Activated naive CD4-positive, alpha-beta T cell (primary cell): ENCODE measurements at regions not wholly inside any gene's neighbourhood (a gene's known extent, or its start where the extent isn't known, plus 50 kb on each side); places are given as distances from the start of the nearest gene placed in this dataset.
"Not testable (repeated sequence)": the region's sequence is repeated elsewhere in the genome, so short reads cannot be mapped to it uniquely, and the experiment has no call there.

ENCODE experiments used
- DNase-seq, 4 experiments: peaks; one replicate each; lab custom pipeline; 2025; lab: John Stamatoyannopoulos, UW

GRCh38 chr20:57971583-57971982 lies 256.9 kb downstream of the ANKRD60 start:
- not testable (repeated sequence) for DNase-seq

- DNase-seq: no peak
Observed at GRCh38 chr20:57970856-57971255, 257.6 kb downstream of the ANKRD60 start.

GRCh38 chr20:57970116-57970515 lies 258.3 kb downstream of the ANKRD60 start:
- no peak for DNase-seq

- DNase-seq: no peak
Observed at GRCh38 chr20:57968120-57968519, 258.3 kb upstream of the PMEPA1 start.

DNA sequence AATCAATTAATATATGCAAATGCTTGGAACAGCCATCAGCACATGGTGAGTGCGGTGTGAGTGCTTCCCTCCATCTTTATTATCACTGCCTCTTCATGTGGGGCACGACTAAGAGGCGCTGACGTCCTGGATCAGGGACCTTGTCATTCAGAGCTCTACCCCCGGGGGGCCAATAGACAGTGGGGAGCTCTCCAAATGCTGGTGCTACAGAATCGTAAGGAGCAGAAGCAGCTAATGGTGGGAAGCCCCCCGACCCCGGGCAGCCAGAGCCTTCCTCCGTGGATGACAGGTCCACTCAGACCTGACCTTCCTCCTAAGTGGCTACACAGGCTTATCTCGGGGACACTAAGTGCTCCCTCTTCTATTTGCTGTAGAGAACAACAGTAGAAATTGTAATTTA lies 257.5 kb upstream of the PMEPA1 start:
- no peak for DNase-seq

GRCh38 chr20:57966620-57967019 lies 256.8 kb upstream of the PMEPA1 start:
- no peak for DNase-seq

DNA sequence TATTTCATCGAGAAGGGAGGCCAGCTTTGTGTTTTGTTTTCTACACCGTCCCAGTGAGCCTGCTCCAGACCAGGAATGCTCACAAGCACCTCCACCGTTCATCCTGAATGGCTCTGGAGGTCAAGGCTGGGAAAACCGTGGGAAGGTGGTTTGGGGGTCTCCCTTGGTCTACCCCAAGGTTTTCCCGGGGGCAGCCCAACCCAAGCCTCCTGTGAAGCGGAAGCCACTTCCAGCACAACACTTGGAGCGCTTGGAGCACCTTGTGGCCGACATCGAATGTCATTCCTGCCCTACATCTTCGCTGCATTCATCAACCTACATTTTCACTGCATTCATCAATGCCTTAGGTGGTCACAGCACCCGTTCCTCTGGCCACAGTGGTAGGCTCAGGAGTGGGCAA lies 255.6 kb upstream of the PMEPA1 start:
- no peak for DNase-seq

DNA sequence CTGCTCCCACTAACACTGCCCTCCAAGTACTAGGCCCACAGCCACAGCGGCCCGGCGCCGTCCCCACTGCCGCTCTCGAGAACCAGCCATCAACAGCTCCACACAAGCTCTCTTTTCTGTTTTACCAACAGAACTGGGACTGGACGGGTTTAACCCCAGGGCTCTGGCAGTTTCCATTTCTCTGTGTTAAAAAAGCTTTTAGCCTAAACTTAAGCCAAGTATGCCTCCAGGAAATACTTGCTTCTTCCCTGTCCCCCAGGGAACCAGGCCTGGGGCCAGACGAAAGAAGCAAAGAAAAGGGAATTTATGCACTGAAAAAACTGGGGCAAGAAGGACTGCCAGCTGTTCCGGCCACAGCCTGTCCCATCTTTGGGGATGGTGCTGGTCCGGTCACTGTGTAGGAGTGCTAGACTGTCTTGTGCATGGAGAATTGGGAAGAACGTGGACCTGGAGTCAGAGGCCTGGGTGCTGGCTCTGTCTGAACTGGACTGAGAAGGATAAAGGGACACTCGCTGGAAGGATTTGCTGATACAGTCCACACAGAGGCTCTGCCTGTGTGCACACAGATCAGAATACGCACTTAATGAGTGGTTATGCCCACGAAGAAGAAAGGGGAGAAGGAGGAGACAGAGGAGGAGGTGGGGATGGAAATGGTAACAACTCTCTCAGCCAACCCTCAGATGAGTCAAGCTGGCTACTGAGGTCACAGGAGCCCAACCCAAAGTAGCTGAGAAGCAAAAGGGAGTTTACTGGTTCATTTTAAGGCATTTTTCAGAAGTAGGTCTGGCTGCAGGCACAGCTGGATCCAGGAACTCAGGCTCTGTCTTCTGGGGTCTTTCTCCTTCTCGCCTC lies 254.4 kb upstream of the PMEPA1 start:
- DNase-seq: no peak

DNA sequence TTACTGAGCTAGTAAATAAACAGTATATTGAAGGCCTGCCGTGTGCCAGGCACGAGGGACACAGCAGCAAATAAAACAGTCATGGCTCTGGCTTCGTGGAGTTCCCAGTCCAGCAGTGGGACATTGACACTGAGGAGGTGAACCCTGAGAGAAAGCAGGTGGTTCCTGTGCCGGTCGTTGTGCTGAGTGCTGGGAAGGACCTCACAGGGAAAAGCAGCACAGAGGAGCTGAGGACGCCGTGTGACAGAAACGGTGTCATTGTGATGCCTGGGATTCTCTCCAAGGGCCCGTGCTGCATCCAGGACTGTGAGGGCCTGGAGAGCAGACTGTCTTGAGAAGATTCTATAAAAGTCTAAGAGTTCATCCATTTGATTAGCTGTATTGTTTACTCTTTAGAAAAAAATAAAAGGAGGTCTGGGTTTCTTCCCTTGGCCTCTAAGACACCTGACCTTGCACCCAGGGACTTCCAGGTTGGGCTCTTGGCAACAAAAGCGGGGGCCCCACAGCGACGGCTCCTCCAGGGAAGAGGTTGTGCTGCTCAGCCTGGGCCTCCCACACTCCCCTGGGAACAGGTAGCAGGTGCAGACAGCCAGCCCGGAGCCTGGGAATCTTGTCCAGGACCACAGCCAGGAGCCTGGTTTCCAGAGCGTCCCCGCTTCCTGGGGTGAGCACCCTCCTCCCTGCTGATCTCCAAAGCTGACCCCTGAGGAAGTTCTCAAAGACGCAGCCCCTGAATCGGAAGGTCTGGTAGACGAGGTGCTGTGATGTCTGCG lies 251.2 kb upstream of the PMEPA1 start:
- no peak for DNase-seq

DNA sequence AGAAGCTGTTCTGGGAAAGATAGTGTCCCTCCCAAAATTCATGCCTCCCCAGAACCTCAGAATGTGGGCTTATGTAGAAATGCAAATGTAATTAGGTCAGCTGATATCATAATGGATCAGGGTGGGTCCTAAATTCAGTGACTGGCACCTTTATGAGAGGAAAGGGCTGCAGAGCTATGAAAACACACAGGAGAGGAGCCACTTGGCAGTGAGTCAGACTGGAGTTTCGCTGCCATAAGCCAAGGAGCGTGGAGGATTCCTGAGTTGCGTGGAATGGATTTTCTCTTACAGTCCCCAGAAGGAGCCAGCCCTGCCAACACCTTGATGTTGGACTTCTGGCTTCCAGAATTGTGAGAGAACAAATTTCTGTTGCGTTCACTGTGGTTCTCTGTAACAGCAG lies 249.8 kb upstream of the PMEPA1 start:
- DNase-seq: no peak

DNA sequence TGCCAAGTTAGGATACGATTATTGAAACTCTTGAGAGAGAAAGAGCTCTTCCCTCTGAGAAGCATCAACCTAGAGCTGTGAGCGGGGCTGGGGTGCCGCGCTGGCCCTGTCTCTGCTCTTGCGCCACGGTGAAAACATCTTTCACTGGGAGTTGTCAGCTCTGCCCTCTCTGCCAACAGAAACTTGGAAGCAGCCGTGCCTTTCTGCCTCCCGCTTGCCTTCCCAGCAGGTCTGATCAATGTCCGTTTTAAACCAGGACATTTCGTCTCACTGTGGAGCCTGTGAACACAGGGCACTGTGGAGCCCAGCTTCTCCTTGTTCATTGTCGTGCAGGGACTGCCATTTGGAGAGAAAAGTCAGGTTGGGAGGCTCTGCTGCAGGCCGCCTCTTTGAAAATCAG lies 249.2 kb upstream of the PMEPA1 start:
- no peak for DNase-seq

DNA sequence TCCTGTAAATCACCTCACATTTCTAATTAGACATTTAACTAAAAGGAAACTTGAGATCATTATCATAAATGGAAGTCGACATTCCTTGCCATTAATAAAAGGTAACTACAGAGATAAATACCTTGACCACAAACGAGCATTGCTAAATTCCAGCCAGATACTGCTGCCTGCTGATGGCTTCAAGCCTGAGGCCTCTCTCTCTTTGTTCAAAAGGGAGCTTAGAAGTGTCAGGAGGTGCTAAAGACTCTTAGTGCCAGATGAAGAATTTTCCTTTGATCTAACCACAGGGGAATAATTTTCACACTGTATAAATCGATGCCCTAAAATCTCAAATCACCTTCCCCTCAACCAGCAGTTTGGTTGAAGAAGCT lies 248.2 kb upstream of the PMEPA1 start:
- no peak for DNase-seq

- DNase-seq: no peak
Observed at GRCh38 chr20:57957411-57958049, 247.7 kb upstream of the PMEPA1 start.

DNA sequence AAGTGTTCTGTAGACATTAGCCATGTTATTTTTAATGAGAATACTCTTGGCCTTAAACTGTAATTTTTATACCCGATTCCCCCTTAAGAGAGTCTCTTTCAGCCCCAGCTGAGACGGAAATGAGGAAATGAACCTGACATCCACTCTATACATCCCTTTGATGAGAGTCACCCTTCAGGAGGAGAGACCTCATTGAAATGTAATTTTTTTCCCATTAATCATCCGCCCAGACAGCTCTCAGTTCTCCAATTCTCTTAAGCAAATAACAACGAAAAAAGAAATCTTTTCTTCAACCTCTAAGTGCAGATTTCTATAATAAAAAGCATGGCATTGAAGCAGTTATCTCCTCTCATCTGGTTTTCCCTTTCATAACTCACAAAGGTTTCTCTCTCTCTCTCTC lies 243.8 kb upstream of the PMEPA1 start:
- DNase-seq: no peak

- no peak for DNase-seq
Observed at GRCh38 chr20:57952136-57952535, 242.3 kb upstream of the PMEPA1 start.

DNA sequence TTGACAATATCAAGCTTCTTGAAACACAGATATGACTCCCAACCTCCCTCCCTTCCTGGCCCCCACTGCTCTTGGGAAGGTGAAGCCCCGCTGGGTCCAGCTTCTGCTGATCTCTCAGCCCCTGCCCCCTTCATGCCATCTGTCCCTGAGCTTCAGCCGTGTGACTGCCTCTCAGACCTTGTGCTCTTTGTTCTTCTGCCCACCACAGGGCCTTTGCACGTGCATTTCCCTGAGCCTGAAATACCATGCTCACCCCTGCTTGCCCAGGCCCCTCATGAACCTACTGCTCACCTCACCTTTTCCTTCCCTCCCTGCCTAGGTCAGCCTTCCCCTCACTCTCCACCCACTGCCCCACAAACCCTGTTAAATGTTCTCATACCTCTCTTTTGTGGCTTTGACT lies 241.7 kb upstream of the PMEPA1 start:
- DNase-seq: no peak

DNA sequence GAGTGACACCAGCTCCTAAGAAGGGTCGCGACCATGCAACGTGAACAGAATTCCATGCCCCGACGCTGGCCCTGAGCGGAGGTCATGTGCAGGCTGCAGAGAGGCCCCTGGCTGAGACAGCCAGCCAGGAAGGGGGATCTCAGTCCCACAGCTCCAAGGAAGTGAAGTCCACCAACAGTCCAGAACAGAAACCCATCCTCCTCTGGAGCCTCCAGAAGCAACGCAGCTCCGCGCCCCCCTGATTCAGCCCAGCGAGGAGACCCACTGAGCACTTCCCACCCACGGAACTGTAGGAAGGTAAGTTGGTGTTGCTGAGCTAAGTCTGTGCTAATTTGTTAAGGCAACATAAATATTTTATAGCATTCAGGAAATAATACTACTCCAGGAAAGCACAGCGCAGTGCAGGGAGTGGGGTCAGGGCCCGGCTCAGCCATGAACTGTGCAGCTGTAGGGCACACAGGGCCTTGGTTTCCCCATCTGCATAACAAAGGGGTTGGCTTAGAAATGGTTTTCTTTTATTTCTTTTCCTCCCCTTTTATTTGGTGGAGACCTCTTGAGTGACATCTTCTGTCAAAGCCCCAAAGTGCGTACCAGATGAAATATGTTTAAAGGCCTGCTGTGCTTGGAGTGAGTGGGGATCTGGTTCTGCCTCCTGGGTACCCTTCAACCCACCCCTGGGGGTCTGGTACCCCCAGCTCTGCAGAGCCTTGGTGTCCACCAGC lies 241.1 kb upstream of the PMEPA1 start:
- no peak for DNase-seq

- no peak for DNase-seq
Observed at GRCh38 chr20:57948180-57948955, 238.6 kb upstream of the PMEPA1 start.

DNA sequence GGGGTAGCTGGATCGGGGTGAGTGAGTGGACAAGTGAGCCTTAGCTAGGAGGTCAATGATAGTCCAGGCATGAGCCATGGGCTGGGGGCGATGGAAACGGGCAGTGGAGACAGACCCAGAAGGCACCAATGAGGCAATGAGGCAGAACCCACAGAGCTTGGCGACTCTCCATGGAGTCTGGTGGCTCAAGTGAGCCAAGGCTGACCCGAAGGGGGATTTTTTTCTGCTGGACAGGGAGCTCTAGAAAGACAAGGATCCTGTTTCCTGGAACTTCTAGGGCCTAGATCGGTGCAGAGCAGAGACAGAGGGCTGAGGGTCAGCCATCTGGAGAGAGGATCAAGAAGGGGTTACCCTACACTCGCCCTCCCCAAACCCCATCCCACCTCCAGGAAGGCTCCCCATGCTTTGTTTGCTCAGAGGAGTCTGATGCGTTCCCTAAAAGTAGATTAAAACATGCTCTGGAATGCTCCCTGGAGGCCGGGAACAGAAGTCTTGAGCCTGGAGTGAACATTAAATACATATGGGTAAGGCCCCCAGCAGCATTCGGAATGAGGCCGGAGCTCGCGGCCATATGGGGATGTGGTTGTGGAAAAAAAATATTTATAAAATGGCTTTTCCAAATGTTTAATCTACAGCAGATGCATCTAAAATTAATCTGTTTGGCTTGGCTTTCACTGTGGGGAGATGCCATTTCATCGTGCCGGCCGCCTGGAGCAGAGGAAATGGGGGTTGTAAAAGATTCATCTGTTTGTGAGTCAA lies 237.8 kb upstream of the PMEPA1 start:
- DNase-seq: no peak

- no peak for DNase-seq
Observed at GRCh38 chr20:57946559-57947315, 236.9 kb upstream of the PMEPA1 start.
